ENCODE measurements at regions not wholly inside any gene's neighbourhood (a gene's known extent, or its start where the extent isn't known, plus 50 kb on each side); places are given as distances from the start of the nearest gene placed in this dataset.
A peak's percentile ranks its signal among the peaks of the same experiment; 100 is the strongest.
"Not testable (repeated sequence)": the region's sequence is repeated elsewhere in the genome, so short reads cannot be mapped to it uniquely, and the experiment has no call there.

DNA sequence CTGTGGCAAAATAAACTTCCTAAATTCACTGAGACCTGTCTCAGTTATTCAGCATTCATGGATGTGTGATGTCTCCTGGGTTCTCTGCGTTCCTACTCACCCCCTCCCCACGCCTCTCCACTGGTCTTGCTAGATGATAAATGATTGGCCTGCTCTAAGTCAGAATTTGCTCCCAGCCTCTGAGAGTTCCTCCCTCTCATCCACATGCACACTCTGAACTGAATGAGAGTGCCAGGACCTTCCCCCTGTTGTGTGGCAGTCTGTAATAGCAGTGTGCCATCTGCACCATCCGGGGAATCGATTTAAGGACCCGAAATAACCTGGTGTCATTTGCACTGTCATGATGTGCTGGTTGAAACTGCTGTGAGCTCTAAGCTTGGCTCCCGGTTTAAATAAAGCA is 135.8 kb upstream of the AFDN start:
- DNase-seq = no peak

DNA sequence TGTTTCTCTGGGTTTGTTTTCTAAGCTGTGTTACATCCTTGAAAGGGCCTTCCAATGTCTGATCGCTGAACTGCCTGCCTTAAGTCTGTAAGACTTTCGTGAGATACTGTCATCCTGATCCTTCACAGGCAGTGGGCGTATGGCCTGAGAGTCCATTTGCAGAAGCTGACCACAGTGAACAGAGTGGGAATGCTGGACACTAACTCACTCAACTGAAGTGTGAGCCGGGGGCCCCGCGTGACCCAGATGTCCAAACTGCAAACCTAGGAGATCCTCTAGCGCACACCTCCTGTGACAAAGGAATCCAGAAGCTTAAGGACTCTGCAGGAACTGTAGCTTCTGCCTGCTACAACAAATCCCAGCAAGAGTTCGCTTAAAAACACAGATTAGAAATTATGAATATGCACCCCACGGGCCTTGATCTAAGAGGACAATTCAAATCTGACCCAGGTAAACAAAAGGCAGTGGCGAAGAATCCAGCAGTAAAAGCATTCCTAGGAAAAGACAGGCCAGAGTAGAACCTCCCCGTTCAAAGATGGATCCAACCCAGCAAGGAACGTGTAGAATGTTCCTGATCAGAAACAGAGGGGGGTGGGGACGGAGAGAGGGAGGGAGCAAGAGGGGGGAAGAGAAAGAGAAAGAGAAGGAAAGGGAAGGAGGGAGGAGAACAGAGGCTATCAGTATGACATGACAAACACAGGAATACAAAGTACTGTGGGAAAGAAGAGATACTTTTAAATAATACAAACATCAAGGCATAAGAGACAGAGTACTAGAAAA is 135.0 kb upstream of the AFDN start:
- no peak for DNase-seq

DNA sequence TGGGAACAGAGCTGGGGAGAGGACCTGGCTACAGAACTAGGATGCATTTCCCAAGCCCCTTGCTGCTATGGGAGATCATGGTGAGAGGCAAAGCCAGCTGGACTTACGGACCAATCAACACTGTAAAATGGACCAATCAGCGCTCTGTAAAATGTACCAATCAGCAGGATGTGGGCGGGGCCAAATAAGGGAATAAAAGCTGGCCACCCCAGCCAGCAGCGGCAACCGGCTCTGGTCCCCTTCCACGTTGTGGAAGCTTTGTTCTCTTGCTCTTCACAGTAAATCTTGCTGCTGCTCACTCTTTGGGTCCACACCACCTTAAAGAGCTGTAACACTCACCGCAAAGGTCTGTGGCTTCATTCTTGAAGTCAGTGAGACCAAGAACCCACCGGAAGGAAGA is 133.2 kb upstream of the AFDN start:
- DNase-seq = not testable (repeated sequence)

DNA sequence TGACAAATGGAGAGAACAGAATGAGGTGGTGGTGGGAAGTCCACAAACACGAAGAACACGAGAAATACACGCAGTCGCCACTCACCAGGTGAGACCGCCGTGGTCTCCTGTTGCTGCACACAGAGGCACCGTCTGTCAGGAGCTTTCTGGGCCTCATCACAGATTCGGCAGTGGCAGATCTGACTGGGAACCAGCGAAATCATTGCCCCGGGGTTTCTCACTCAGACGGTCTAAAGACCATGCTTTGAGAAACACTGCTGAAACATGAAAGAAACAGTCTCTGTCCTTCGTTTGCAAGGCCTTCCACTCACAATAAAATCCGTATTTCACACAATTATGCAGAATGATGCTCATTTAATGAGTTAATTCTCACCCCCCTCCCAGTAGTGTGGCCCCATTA is 130.9 kb upstream of the AFDN start:
- no peak for DNase-seq

DNA sequence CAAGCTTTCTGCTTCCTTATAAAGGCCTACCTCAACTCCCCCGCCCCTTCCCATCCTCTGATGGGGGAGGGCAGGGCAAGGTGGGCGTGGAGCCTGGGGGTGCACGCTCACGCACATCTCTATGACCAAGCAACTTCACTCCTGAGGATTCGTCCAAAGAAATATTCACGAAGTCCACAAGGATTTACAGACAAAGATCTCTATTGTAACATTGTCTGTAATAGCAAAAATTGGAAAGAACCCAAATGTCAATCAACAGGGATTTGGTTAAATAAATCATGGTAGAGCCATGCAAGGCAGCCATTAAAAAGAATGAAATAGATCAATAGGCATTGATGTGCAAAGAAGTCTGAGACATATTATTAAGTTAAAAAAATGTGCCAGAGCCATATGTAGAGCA is 130.4 kb upstream of the AFDN start:
- no peak for DNase-seq

DNA sequence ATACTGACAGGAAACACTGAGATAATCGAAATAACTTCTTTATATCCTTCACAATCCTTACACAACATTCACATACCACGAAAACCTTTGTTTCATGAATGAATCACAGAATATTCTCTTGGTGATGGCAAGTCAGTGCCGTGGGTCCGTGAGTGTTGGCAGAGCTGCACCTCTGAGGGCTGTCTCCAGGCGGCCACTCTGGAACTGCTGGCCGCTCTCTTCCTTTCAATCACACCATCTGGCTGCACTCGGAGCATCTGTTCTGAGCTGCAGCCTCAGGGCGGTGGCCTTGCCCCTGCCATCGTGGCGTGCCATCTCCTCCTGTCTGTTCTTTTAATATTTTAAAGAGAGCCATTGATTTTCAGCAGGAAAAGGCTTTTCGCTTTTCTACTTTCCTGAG is 129.4 kb upstream of the AFDN start:
- DNase-seq = no peak

DNA sequence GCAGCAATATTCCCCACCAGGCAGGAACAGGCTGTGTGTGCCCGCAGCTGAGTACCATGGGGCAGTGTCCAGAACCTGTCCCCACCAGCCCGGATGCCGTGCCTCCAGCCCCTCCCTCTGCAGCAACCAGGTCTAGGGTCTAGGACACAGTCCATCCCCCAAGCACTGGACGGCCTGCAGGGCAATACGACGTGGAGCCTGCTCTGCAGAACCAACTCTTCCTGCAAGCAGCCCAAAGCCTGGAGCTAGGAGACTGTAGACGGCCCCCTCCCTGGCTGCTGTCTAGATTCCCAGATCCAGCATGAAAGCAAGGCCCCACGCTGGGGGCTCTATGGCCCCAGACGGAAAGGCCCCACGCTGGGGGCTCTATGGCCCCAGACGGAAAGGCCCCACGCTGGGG is 128.2 kb upstream of the AFDN start:
- DNase-seq = no peak

DNA sequence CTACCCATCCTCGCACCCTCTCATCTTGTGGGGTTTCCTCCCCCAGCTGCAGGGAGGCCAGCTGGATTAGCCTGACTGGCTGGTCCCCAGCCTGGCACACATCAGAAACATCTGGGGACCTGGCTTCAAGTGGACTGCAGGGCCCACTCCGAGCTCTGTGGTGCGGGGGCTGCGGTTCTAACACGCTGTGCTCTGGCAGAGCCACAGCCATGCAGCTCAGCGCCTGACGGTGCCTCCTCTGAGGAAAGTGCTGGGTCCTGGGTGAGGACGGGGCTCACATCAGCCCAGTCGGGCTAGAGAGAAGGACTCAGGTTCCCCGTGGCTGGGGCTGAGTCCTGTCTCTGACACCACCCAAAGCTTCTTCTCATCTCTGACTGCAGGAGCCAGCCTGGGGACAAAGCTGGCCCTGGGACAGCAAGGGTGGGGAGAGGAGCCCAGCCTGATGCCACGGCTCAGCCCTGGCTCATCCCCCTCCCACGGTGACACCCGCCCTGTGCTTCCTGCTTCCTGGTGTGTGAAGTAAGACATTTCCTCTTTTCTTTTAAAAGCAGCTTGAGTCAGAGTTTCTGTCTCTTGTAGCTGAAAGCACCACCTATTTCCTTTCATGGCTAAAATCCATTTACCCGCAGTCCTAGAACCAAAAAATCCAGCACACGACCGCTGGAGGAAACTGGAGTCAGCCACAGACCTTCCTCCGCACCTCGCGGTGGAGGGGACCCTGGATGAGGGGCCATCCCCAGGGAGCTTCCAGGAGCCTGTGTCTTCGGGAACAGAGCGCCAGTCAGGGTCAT is 127.4 kb upstream of the AFDN start:
- peak; percentile 26 for DNase-seq

DNA sequence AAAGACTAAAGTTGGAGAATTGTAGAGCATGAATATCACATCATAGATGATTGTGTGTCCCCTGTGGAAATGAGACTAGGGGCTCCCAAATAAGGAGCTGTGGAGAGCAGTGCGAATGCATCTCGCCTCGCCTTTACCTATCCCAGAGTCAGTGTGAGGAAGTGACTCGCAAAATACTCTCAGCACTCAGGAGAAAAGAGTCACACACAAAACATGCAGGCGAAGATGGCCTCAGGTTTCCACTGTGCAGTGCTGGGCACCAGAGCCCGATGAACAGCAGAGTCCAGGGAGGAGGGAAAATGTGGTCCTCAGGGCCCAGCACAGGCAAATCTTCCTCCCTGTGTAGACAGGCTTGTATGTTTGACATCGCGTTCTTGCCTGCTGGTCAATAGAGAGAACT is 126.5 kb upstream of the AFDN start:
- DNase-seq = no peak

DNA sequence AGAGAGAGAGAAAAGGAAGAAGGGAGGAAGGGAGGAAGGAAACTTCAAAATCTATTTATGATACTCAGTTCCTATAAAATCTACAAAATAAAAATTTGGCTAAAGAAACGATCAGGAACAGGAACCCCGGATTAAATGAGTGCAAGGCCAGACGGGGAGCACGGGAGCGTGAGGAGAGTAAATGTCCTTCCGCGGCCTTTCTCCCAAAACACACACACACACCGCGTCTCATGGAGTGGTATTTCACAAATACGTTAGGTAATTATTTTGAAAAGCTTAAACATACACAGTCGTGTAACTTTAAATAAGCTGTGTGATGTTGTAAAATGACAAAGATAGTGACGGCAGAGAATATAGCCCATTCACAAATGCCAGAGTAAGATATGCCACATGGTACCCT is 125.7 kb upstream of the AFDN start:
- no peak for DNase-seq

DNA sequence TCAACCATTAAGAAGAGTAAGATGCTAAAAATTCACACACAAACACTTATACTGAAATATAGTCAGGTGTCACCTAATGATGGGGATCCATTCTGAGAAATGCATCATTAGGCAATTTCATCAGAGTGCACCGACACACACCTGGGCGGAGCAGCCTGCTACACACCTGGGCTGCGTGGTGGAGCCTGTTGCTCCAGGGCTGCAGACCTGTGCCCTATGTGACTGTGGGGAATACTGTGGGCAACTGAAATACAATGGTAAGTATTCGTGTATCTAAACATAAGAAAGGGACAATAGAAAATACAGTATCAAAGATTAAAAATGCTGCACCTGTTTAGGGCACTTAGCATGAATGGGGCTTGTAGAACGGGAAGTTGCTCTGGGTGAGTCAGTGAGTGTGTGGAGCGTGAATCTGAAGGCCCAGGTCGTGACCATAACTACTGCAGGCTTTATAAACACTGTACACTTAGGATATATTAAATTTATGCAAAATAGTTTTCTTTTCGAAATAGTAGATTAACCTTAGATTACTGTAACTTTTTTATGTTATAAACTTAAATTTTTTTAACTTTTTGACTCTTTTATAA is 124.4 kb upstream of the AFDN start:
- DNase-seq = no peak

DNA sequence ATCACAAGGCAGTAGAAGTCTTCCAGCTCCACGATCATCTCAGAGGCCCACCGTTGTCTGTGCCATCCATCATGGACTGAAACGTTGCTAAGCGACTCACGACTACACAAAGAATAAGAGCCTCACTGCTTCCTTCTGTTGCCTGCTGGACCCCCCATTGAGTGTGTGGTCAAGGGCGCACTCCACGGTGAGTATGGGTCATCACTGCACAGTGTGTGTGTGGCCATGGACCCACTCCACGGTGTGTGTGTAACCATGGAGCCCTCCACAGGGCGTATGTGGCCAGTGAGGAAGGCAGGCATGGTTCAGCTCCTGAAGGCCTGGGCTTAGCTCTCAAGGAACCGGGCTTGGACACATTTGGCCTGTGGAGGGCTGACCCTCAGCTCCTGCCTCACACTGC is 123.4 kb upstream of the AFDN start:
- DNase-seq = no peak

DNA sequence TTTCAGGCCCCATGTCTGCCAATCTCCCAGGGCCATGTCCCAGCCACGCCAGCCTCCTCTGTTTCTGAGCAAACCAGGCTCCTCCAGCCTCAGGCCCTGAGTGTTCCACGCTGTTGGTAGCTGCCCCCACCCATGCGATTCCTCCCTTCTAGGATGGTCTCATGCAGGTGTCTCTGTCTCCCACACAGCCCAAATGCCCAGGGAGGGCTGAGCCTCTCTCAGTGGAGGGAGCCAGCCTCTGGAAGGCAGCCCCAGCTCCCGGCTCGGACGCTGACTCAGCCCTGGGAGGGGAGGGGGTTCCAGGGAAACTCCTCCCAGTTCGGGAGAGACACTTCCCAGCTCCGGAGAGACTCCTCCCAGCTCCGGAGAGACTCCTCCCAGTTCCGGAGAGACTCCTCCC is 122.9 kb upstream of the AFDN start:
- no peak for DNase-seq

DNA sequence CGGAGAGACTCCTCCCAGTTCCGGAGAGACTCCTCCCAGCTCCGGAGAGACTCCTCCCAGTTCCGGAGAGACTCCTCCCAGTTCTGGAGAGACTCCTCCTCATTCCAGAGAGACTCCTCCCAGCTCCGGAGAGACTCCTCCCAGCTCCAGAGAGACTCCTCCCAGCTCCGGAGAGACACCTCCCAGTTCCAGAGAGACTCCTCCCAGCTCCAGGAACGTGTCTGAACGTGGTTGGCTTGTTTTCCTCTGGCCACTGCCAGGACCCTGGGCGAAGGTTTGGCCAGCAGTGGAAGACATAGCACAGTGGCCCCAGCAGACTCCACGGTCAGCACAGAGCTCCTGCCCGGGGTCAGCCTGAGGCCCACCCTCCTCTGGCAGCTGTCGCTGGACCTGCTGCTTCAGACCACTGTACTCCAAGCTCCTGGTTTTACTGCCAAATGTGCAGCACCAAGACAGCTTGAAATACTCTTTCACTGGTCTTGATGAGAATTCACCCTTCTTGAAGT is 122.3 kb upstream of the AFDN start:
- no peak for DNase-seq

DNA sequence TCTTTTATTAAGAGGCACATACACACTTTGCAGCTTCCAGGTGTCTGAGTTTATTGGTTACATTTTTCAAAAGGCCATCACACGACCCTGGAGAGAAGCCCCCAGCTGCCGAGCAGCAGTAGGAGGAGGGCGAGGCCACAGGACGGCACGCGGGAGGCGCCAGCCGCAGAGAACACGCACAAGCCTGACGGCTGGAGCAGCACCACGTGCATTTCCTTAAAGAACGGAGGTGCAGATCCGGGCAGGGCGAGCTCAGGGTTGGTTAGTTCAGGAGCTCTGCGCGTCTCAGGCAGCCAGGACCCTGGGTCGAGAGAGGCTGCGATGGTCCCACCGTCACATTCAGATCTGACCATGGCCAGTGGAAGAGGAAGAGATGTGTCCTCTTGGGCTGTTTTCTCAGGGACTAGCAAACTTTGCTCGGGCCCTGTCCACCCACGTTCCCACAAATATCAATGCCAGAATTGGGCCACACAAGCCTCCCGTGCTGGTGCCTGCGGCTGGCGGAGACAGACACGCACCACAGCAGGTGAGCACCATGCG is 121.4 kb upstream of the AFDN start:
- DNase-seq = no peak

DNA sequence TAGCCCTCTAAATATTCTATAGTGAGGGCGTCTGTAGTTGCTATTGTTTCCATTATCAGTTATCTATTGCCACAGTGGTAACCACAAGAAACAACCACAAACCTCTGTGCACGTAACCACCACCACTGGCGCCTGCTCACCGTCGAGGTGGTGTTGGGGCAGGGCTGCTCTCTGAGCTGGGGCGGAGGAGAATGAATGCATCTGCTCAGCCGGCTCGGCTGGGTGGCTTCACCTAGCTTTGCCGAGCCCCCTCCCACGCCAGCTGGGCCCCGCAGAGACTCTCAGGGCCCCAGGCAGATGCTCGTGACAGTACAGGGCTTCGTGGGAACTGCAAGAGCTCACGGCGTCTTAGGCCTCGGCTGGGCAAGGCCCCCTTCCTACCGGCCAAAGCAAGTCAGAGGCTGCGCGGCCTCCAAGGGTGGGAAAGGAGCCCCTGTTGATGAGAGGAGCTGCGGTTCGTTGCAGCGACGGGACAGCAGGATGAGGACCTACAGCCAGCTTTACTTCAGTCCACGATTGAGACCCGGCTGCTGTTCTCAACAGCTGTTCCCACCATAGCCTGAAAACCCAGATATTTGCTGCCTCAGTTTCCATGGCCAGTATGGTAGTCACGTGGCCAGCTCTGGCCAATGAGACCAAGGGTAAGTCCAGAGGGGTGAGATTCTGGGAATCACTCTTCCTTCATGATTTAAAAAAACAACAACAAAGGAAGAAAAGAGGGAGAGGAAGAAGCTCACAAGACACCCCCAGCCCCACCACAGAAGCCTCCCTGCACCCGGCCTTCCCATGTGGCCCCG is 120.2 kb upstream of the AFDN start:
- peak; percentile 60 for DNase-seq

DNA sequence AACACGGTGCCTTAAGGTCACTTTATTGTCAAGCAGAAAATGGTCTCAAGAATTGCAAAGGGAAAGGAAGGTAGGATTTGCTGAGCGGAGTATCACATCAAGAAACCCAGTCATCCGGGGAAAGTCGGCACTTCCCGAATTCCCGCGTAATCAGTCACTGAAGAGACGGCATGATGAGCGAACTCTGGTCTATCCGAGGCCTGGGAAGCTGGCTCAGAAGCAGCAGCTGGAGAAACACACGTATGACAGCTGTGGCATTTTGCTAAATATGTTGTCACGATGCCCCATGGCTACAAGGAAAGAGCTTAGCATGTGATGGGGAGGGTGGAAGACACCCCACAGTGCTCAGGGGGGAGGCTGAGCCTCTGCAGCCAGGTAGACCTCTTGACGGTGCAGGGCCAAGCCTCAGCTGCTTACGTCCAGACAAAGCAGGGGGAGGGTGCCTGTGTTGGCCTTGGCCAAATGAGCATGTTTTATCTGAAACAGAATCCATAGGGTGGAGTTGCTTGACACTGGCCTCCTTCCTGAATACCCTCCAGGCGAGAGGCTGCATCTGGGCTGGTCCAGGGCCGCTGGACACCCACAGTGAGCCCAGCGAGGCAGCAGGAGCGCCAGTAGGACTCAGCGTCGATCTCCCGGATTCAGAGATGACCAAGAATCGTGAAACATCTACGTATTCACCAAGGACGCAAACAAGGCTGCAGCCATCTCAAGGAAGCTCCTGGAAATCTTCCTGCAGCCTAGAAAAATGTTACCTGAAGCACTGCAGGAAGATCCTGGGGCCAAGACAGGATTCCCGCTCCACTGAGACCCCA is 118.8 kb upstream of the AFDN start:
- DNase-seq = no peak

DNA sequence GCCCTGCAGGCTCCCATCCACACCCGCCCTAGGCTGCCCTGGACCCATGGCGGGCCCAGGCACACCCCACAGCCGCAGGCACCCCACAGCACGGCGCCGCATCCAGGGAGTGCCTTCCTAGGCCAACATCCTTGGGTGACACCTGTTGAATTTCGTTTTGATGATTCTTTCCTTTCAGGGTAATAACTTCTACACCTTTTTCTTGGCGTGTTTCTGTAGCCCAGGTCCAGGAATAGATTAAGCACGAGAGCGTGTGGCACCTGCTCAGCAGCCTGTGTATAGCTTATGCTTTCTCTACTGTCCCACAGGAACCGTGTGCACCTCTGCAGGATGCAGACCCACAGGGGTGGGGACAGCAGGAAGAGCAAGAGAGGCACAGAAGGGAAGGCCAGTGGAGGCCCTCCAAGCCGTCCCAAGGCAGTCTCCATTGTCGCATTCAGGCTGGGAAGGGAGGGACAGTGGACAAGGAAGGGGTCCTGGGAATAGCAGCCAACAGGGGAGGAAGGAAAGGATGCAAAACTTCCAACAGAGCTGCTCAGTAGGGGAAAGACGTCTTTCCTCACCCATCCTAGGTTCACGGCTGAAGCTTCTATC is 118.1 kb upstream of the AFDN start:
- DNase-seq = no peak

DNA sequence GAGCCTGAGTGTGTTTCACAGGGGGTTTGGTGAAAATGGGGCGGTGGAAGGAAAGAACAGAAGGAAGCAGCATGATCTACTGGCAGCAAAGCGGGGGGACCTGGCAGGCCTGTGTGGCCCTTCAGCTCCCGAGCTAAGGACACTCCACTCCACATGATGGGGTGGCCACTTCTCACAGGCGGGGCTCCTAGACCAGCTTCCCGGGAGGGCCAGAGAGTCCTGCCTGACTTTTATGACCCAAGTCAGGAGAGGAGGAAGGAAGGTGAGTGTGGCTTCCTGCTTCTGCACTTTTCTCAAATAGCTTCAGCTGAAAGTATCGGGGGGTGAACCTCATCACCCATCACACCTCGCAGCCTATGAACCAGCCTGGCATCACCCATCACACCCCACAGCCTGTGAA is 117.5 kb upstream of the AFDN start:
- DNase-seq = no peak

DNA sequence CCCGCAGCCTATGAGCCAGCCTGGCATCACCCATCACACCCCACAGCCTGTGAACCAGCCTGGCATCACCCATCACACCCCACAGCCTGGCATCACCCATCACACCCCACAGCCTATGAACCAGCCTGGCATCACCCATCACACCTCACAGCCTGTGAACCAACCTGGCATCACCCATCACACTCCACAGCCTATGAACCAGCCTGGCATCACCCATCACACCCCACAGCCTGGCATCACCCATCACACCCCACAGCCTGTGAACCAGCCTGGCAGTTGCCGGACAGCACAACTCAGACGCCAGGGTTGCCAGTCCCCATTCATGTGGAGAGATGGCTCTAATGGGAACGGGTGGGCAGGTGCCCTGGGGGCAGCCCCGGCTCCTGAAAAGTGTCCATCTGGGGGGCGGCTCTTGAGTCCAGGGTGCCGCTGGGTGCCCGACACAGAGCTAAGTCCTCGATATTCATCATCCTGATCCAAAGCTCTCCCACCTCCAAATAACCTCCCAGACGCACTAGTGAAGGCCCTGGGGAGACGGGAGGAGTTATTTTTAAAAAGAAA is 116.9 kb upstream of the AFDN start:
- DNase-seq = not testable (repeated sequence)

DNA sequence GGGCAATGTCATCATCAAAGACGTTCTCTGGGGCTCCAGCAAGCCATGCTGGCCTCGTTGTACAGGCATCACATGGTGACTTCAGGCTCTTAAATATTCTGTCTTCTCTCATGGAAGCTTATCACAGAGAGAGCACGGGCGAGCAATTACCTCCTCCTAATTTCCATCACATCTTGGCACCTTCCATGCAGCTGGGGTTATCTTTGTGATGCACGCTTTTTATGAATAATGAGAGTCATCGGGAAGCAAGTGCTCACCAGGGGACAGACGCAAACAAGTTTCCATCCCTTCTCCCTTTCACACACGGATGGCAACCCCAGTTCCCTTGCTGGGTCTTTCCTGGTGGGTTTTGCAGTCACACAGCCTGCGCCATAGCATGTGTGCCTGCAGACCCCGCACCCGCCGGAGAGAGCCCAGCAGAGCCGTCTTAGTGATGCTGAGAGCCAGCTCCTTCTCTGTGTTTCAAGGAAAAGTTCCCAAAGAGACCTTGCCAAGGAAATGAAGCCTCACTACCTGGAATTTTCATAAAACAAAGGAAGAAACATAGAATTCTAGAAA is 116.3 kb upstream of the AFDN start:
- no peak for DNase-seq

All from CD4-positive, alpha-beta T cell treated with Interleukin-10 for 1 hour (primary cell).